K562 (cell line): ENCODE measurements at regions not wholly inside any gene's neighbourhood (a gene's known extent, or its start where the extent isn't known, plus 50 kb on each side); places are given as distances from the start of the nearest gene placed in this dataset.

Experiments used
- ATAC-seq: fragments of 200-7000 bp; cut with Tn5 transposase; 3 replicates; pipeline ENCODE4 v1.9.1; 2020; ENCODE audit warnings: moderate library complexity
- BruUV-seq: library from RNA; stranded (reverse); fragments of 400-500 nt; replicated peaks from 2 replicates; lab custom pipeline; 2021; lab: Mats Ljungman, UMichigan
- CTCF ChIA-PET: fragments of 300-600 bp; formaldehyde crosslinking; extraction: SDS; loops from one replicate; lab custom pipeline; 2021; ENCODE audit warnings: low intra/inter-chr PET ratio; lab: Yijun Ruan, JAX
- POLR2A ChIA-PET: fragments of 300-600, 350-650 bp; sonication (Branson Sonifier 250); formaldehyde crosslinking; extraction: SDS; loops from one replicate; lab custom pipeline; 2021; ENCODE audit warnings: antibody characterized with exemption, inconsistent platforms; lab: Yijun Ruan, JAX
- DNase-seq, 4 experiments: peaks; one replicate each; pipeline versions ENCODE4 v3.0.0 to v3.0.0-alpha.2; 2011 to 2018; ENCODE audit warnings: low spot score in 3 of 4, mixed read lengths in 3 of 4; ENCODE audit errors: extremely low read depth in 1 of 4
- FAIRE-seq: peaks from 2 replicates; lab custom pipeline; 2011; peaks lifted over from hg19 to GRCh38; lab: Jason Lieb, UNC
- H2AFZ ChIP-seq: 2 replicates; pipeline ENCODE4 v1.6.0; 2011; ENCODE audit warnings: low read depth, low read length, control low read depth, inconsistent platforms
- H3K27ac ChIP-seq: fragments of 200-600 bp; 3 replicates; pipeline ENCODE4 v1.8.0; 2011; ENCODE audit warnings: low read depth, mild to moderate bottlenecking, control low read depth, inconsistent platforms, low read length, moderate library complexity, mixed read lengths; ENCODE audit errors: extremely low read depth
- H3K27me3 ChIP-seq, 2 experiments: fragments of 300-600 bp in 1 of 2; 2 replicates in 1 of 2; 3 replicates in 1 of 2; pipeline versions ENCODE4 v1.6.0 to v1.8.0; 2011; ENCODE audit warnings: inconsistent platforms in 2 of 2, low read length in 2 of 2, mild to moderate bottlenecking in 1 of 2, mixed read lengths in 1 of 2, moderate library complexity in 1 of 2; ENCODE audit not compliant: control insufficient read depth in 2 of 2, insufficient read depth in 2 of 2
- H3K36me3 ChIP-seq: fragments of 300-600 bp; 3 replicates; pipeline ENCODE4 v1.8.0; 2011; ENCODE audit warnings: mild to moderate bottlenecking, low read length, inconsistent platforms; ENCODE audit not compliant: control insufficient read depth, insufficient read depth
- H3K4me1 ChIP-seq, 2 experiments: fragments of 200-600 bp in 1 of 2; replicated peaks in 1 of 2; 2 replicates in 1 of 2; 3 replicates in 1 of 2; pipeline versions ENCODE4 v1.5.1 to v1.8.0; 2011; ENCODE audit warnings: inconsistent platforms in 2 of 2, low read length in 2 of 2, mild to moderate bottlenecking in 1 of 2, mixed read lengths in 1 of 2, moderate library complexity in 1 of 2; ENCODE audit not compliant: control insufficient read depth in 2 of 2, insufficient read depth in 2 of 2
- H3K4me2 ChIP-seq: 2 replicates; pipeline ENCODE4 v1.6.1; 2011; ENCODE audit warnings: low read length, control low read depth, inconsistent platforms, mixed read lengths; ENCODE audit not compliant: insufficient read depth
- H3K4me3 ChIP-seq: fragments of 200-600 bp; sonication (generic), shearing (Covaris generic); 2 replicates; pipeline ENCODE4 v1.5.1; 2016; ENCODE audit warnings: control low read depth, inconsistent platforms
- H3K79me2 ChIP-seq: fragments of 200-600 bp; 3 replicates; pipeline ENCODE4 v1.8.0; 2011; ENCODE audit warnings: low read length, inconsistent platforms; ENCODE audit not compliant: control insufficient read depth, insufficient read depth
- H3K9ac ChIP-seq, 2 experiments: 2 replicates each; pipeline versions ENCODE4 v1.6.0 to v1.6.1; 2011; ENCODE audit warnings: low read depth in 2 of 2, low read length in 2 of 2, control low read depth in 1 of 2, inconsistent platforms in 1 of 2, mild to moderate bottlenecking in 1 of 2, mixed read lengths in 1 of 2; ENCODE audit not compliant: insufficient read depth in 1 of 2
- H3K9me1 ChIP-seq: one replicate; pipeline ENCODE4 v1.6.0; 2011; ENCODE audit warnings: inconsistent platforms, mild to moderate bottlenecking, low read length, moderate library complexity; ENCODE audit not compliant: control insufficient read depth, insufficient read depth
- H3K9me3 ChIP-seq: replicated peaks from 2 replicates; pipeline ENCODE4 v1.5.1; 2011; ENCODE audit warnings: low read depth, low read length, inconsistent platforms; ENCODE audit not compliant: control insufficient read depth, insufficient read depth
- H4K20me1 ChIP-seq: replicated peaks from 2 replicates; pipeline ENCODE4 v1.6.1; 2011; ENCODE audit warnings: low read length, inconsistent platforms, mixed read lengths; ENCODE audit not compliant: control insufficient read depth, insufficient read depth
- CEBPB ChIP-seq: fragments of 450-650 bp; IDR thresholded peaks from 2 replicates; pipeline ENCODE4 v1.6.1; 2016; ENCODE audit warnings: missing genetic modification characterization, missing compliant biosample characterization
- GTF2B ChIP-seq: IDR thresholded peaks from 2 replicates; pipeline ENCODE4 v1.6.1; 2011; ENCODE audit not compliant: insufficient read length; ENCODE audit errors: extremely low read depth
- JUNB ChIP-seq: fragments of 450-650 bp; formaldehyde crosslinking; conservative IDR thresholded peaks from 2 replicates; pipeline ENCODE4 v1.4.0; 2020; ENCODE audit warnings: mild to moderate bottlenecking
- KDM4B ChIP-seq, 2 experiments: fragments of 450-650 bp in 1 of 2; sonication (generic) in 1 of 2; IDR thresholded peaks; 2 replicates each; pipeline ENCODE4 v1.6.1; 2016 to 2017; ENCODE audit warnings: borderline replicate concordance in 2 of 2, antibody characterized with exemption in 1 of 2, low read depth in 1 of 2, mild to moderate bottlenecking in 1 of 2
- MAFF ChIP-seq: IDR thresholded peaks from 2 replicates; pipeline ENCODE4 v1.6.1; 2012; ENCODE audit warnings: low read length, improper control_type of control experiment
- MITF ChIP-seq: IDR thresholded peaks from 2 replicates; pipeline ENCODE4 v1.6.1; 2014; ENCODE audit warnings: antibody characterized with exemption
- NR1H2 ChIP-seq: sonication (generic); formaldehyde crosslinking; IDR thresholded peaks from 2 replicates; pipeline ENCODE4 v1.4.0; 2020; ENCODE audit warnings: mild to moderate bottlenecking, missing genetic modification reagents
- RAD21 ChIP-seq, 2 experiments: fragments of 250-450 bp in 1 of 2; fragments of 450-650 bp in 1 of 2; sonication (Bioruptor Pico) in 1 of 2; formaldehyde crosslinking in 1 of 2; IDR thresholded peaks in 1 of 2; conservative IDR thresholded peaks in 1 of 2; 2 replicates each; pipeline versions ENCODE4 v1.4.0 to v1.8.0; 2020 to 2022; ENCODE audit warnings: mild to moderate bottlenecking in 2 of 2, moderate library complexity in 1 of 2
- SAP30 ChIP-seq: fragments of 200-600 bp; sonication (generic); IDR thresholded peaks from 2 replicates; pipeline ENCODE4 v1.6.1; 2012; ENCODE audit warnings: borderline replicate concordance, low read depth, mild to moderate bottlenecking, moderate library complexity, low read length, control low read depth, inconsistent platforms; ENCODE audit not compliant: insufficient read depth, poor library complexity, severe bottlenecking
- SRF ChIP-seq, 2 experiments: fragments of 250-450, 450-650 bp in 1 of 2; sonication (Bioruptor Pico) in 1 of 2; sonication (generic) in 1 of 2; formaldehyde crosslinking; IDR thresholded peaks; 2 replicates each; pipeline versions ENCODE4 v1.5.0 to v1.5.1; 2020 to 2022; ENCODE audit warnings: mild to moderate bottlenecking in 1 of 2, missing genetic modification reagents in 1 of 2
- ZSCAN29 ChIP-seq: fragments of 450-650 bp; IDR thresholded peaks from 2 replicates; pipeline ENCODE4 v1.6.1; 2017
- WGBS: fragments of 100-300 bp; shearing (Covaris generic); methylation state at CpG from one replicate; pipeline ENCODE4 v1.1.6; 2016; ENCODE audit warnings: low coverage, mixed read lengths; ENCODE audit not compliant: insufficient coverage; ENCODE audit errors: missing lambda C conversion rate; 5-methylcytosine and 5-hydroxymethylcytosine counted together
- in situ Hi-C: fragments of 300-500 bp; cut with MboI; formaldehyde crosslinking; loops from 4 replicates; pipeline ENCODE4 v1.15.0; 2018; ENCODE audit warnings: inconsistent platforms, mixed read lengths
- intact Hi-C: fragments of 100-400 bp; cut with micrococcal nuclease; formaldehyde crosslinking; loops from 2 replicates; pipeline ENCODE4 v1.14.2; 2022
- TF ChIP-seq, protein P1 (sequence below): sonication (generic); formaldehyde crosslinking; IDR thresholded peaks from 2 replicates; pipeline ENCODE4 v1.8.1; 2023; ENCODE audit warnings: mild to moderate bottlenecking, missing genetic modification reagents

DNA sequence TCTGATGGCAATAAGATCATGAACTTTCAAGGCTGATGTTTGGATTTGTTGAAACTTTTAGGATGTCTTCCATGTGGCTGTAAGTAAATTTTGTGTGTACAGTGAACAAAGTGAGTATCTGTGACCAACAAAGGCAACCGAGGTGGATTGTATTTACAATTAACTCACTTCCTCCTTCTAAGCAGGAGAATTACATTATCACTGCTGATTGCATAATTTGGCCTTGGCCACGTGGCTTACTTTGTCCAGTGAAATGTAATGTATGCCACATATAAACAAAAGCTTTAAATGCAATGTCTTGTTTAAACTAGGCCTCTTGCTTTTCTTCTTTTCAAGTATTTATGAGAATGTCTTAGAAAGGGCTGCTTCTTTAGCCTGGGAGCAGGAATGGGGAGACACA, 66.3 kb upstream of the MAD2L1 start:
- in situ Hi-C loops, result no loop called here

DNA sequence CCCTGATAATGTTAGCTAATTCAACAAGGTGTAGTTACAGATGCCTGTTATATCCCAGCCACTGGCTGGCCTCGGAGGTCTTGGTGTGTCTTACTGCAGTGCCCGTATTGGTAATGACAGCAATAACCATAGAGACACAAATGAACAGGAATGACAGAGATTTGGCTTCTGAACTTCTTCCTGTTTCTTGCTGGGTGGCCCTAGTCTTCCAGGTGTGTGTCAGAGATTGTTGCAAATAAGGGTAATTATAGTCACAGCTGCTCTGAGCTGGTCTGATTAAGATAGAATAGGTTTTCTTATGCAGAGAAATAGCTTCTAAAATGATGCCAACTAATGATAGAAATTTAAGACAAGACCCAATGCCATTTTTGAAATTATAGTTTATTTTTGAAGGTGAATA, 64.1 kb upstream of the MAD2L1 start:
- Histone ChIP-seq H4K20me1 (no peaks in the 10 kb centered on the region), H3K79me2 (no peaks in the 10 kb centered on the region), H3K36me3 (no peaks in the 10 kb centered on the region), H3K9me1 (no peaks in the 10 kb centered on the region), H2AFZ (no peak overlapping the region), H3K27ac (no peak overlapping the region), H3K4me2 (no peak overlapping the region), H3K9ac (no peak overlapping the region), H3K9me3 (no peaks in the 10 kb centered on the region), H3K4me3 (no peak overlapping the region), H3K27me3 (no peaks in the 10 kb centered on the region), H3K4me1 (no peaks in the 10 kb centered on the region)
- 4% methylated on average over 2 of the region's 2 CpGs for WGBS
- DNase-seq, result no peak
- no peak for FAIRE-seq
- ATAC-seq, result no peak
- intact Hi-C loops (no loop called here), in situ Hi-C loops (no loop called here)
- no TSS peak for BruUV-seq
- POLR2A ChIA-PET, result no interaction called here
- CTCF ChIA-PET, result interaction anchor here (0.5 kb wide), 1 partner anchor 19 kb away, joined by 4 read pairs; no protein-coding TSS in a partner anchor
- TF ChIP-seq, protein P1, sequence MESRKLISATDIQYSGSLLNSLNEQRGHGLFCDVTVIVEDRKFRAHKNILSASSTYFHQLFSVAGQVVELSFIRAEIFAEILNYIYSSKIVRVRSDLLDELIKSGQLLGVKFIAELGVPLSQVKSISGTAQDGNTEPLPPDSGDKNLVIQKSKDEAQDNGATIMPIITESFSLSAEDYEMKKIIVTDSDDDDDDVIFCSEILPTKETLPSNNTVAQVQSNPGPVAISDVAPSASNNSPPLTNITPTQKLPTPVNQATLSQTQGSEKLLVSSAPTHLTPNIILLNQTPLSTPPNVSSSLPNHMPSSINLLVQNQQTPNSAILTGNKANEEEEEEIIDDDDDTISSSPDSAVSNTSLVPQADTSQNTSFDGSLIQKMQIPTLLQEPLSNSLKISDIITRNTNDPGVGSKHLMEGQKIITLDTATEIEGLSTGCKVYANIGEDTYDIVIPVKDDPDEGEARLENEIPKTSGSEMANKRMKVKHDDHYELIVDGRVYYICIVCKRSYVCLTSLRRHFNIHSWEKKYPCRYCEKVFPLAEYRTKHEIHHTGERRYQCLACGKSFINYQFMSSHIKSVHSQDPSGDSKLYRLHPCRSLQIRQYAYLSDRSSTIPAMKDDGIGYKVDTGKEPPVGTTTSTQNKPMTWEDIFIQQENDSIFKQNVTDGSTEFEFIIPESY (CRISPR knock-in tag), result no peak
- TF ChIP-seq SRF (CRISPR knock-in tag; IDR thresholded peaks at IDR 0.05) (no peak), MAFF (no peak), NR1H2 (CRISPR knock-in tag) (no peak), KDM4B (IDR thresholded peaks at IDR 0.05; ENCODE audit: borderline replicate concordance in 2 of 2, low read depth in 1 of 2) (no peak), ZSCAN29 (no peak), SAP30 (no peak), JUNB (CRISPR knock-in tag) (no peak), GTF2B (no peak)

More for the DNA sequence above, 66.3 kb upstream of the MAD2L1 start:
- no peak overlapping the region for H3K4me2 ChIP-seq
- ChIA-PET CTCF (no interaction called here), POLR2A (no interaction called here)
- ATAC-seq (no peak), DNase-seq (no peak), FAIRE-seq (no peak)
- H3K9me1 ChIP-seq, result no peaks in the 10 kb centered on the region
- no peak overlapping the region for H3K9ac ChIP-seq
- BruUV-seq, result no TSS peak
- no peak overlapping the region for H2AFZ ChIP-seq
- intact Hi-C loops, result no loop called here
- H4K20me1 ChIP-seq, result no peaks in the 10 kb centered on the region
- no peaks in the 10 kb centered on the region for H3K36me3 ChIP-seq
- no peaks in the 10 kb centered on the region for H3K79me2 ChIP-seq
- H3K9me3 ChIP-seq, result no peaks in the 10 kb centered on the region
- H3K4me3 ChIP-seq, result no peak overlapping the region
- no peaks in the 10 kb centered on the region for H3K4me1 ChIP-seq
- 0% methylated on average over 2 of the region's 2 CpGs for WGBS
- TF ChIP-seq CEBPB (tag) (peak; percentile 48), RAD21 (CRISPR knock-in tag; conservative IDR thresholded peaks at IDR 0.05 in 1 of 2, IDR thresholded peaks at IDR 0.05 in 1 of 2) (no peak), MITF (no peak)
- no peaks in the 10 kb centered on the region for H3K27me3 ChIP-seq
- H3K27ac ChIP-seq, result no peak overlapping the region
